PC-9 (cell line): ENCODE measurements at regions not wholly inside any gene's neighbourhood (a gene's known extent, or its start where the extent isn't known, plus 50 kb on each side); places are given as distances from the start of the nearest gene placed in this dataset.

Source experiments
- CTCF ChIP-seq: fragments of 200-600 bp; sonication (generic); conservative IDR thresholded peaks from 2 replicates; pipeline ENCODE4 v1.6.1; 2017; ENCODE audit warnings: mixed run types, antibody characterized with exemption, mild to moderate bottlenecking, moderate library complexity
- EZH2 ChIP-seq: fragments of 200-600 bp; sonication (generic); IDR thresholded peaks from 2 replicates; pipeline ENCODE4 v1.8.0; 2017; ENCODE audit warnings: antibody characterized with exemption, low read depth

DNA sequence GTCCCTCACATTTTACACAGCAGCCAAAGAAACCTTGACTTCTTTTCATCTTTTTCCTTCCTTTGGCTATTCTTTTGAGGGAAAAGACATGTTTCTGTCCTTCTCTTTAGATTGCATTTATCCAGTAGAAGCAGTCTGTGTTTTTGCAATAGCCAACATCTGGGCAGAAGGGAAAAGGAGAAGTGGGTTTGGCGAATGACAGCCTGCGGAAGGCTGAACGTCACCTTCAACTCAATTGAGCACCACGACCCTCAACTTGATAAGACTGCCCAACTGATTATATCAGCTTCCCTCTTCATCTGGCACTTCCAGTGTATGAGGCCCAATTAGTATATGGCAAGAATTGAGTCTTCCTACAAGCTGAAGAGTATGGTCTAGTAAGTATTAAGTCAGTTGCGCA lies 1997.6 kb upstream of the WWC1 start:
- TF ChIP-seq CTCF (no peak), EZH2 (no peak)
